GM18520 (cell line): ENCODE measurements at regions not wholly inside any gene's neighbourhood (a gene's known extent, or its start where the extent isn't known, plus 50 kb on each side); places are given as distances from the start of the nearest gene placed in this dataset.
"Not testable (repeated sequence)": the region's sequence is repeated elsewhere in the genome, so short reads cannot be mapped to it uniquely, and the experiment has no call there.

Source experiments
- ATAC-seq: cut with Tn5 transposase; IDR thresholded peaks from one replicate; pipeline ENCODE4 v1.9.1; 2021; ENCODE audit not compliant: unreplicated experiment

GRCh38 chr3:64818196-64818595 is 130.4 kb upstream of the ADAMTS9 start:
- no peak for ATAC-seq

- no peak for ATAC-seq
Measured at GRCh38 chr3:64816355-64816754, 128.6 kb upstream of the ADAMTS9 start.

- ATAC-seq = no peak
Measured at GRCh38 chr3:64815789-64816188, 128.0 kb upstream of the ADAMTS9 start.

- no peak for ATAC-seq
Measured at GRCh38 chr3:64815195-64815631, 127.4 kb upstream of the ADAMTS9 start.

- ATAC-seq = no peak
Measured at GRCh38 chr3:64814351-64814750, 126.6 kb upstream of the ADAMTS9 start.

DNA sequence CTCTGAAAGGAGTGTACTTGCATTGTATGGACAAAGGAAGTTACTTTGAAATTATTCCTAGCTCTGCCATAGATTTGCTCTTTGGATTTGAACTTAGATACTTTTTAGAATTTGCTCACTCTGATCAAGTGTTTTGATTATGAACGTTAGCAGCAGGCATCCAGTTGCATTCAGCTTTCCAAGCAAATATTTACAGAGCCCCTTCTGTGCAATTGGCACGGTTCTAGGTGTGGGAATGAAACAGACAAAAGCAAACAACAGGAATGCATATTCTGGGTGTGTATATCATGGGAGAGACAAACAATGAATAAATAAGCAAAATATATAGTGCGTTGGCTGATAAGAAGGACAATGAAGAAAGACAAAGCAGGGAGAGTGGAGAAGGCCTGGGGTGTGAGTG is 125.5 kb upstream of the ADAMTS9 start:
- no peak for ATAC-seq

DNA sequence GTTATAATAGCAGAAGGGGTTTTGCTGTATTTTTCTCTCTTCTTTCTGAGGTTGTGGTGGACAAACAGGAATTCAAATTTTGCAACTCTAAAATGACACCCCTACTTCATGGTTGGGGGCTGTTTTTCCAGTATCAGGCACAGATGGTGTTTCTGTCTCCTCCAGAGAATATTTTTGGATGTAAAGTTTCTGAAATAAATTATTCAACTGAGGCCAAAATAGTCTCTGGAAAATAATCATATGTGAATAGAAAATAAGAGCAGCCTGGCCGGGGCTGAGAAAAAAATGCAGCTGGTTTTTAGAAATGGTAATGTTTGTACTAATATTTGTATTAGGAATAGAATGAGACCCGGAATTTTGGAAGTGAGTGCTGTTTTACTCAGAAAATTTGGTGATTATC is 121.3 kb upstream of the ADAMTS9 start:
- no peak for ATAC-seq

- ATAC-seq = no peak
Measured at GRCh38 chr3:64808061-64808460, 120.3 kb upstream of the ADAMTS9 start.

GRCh38 chr3:64806668-64807605 is 119.1 kb upstream of the ADAMTS9 start:
- no peak for ATAC-seq

DNA sequence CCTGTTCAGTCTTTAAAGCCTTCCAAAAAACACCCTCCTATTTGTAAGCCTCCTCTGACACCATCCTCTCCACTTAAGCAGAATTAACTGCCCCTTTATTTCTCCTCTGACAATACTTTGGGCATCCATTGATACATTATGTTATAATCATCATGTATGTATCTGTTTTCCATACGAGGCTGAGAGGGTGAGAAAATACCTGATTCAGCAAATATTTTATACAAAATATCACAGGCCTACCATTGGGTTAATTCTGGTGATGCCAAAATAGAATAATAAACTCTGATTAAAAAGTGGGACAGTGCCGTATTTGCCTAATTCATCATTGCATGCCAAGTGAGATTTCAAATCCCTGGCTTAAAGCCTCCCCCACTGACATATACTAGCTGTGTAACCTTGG is 118.2 kb upstream of the ADAMTS9 start:
- ATAC-seq = no peak

- no peak for ATAC-seq
Measured at GRCh38 chr3:64805248-64805647, 117.4 kb upstream of the ADAMTS9 start.

- ATAC-seq = no peak
Measured at GRCh38 chr3:64803469-64803868, 115.7 kb upstream of the ADAMTS9 start.

DNA sequence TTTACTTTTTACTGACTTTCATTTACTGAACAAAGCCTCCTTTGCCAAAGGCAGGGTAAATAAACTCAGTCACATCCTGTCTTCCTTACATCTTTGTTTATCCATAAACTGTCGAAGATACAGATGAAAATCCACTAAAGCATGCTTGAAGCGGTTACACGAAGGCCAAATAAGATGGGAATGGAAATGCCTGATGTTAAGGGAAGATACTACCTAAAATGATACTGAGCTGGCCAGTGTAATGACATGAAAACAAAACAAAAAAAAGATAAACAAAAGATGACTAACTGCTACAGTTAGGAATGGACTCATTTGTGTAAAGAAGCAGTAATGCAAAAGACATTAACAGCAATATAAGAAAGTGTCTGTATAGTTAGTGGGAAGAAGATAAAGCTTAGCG is 114.7 kb upstream of the ADAMTS9 start:
- ATAC-seq = no peak

DNA sequence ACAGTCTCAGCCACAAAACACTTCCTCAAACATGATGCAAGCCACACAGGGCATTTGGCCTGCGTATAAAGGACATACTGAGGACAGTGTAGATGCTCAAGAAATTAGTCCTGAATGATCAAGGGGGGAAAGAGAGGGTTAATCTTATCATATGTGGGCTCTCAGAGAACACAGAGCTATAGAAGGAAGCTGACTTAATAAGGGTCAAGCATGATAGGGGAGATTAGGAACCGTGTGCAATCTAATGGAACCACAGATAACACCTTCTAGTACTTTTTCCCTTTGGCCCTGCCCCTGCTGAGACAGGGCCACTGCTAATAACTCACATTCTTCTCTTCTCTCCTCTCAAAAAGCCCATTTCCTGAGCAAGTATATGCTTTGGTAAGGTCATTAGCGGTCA is 114.1 kb upstream of the ADAMTS9 start:
- ATAC-seq = no peak

DNA sequence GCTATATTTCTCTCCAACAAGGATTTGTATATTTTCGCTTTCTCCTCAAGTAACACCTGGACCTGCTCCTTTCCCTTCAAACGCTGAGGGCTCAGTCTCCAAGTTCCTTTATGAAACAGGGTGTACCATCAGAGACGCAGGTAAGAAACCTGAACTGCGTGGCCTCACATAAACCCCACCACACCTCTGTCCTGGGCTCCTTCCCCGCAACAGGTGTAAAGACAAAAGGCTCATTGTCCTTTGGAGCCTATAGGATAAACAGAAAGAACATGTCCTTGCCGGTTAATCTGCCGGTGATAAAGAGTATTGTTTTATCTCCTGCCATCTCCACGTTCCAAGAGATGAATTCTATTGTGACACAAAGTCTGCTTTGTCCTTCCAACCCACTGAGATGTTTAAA is 111.8 kb upstream of the ADAMTS9 start:
- ATAC-seq = no peak

DNA sequence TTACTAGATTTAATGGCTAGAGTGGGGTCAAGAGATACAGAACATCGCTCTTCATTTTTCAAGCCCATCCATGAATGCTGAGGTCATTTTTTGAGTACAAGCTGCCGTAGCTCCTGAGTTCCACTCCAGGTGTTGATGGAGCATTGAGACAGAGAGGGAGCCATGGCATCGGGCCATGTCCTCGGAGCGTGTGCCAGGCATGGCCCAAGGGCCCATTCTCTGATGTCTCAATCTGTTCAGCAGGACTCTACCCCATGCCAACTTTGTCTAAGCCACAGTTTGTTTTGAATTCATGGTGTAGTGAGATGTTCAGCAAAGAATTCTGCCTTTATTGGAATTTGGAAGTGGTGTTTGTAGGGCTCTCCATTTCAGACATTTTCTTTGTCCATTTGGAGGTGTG is 110.5 kb upstream of the ADAMTS9 start:
- ATAC-seq = no peak

GRCh38 chr3:64796607-64797399 is 109.0 kb upstream of the ADAMTS9 start:
- no peak for ATAC-seq

- no peak for ATAC-seq
Measured at GRCh38 chr3:64792445-64792844, 104.6 kb upstream of the ADAMTS9 start.

GRCh38 chr3:64789111-64789510 is 101.3 kb upstream of the ADAMTS9 start:
- no peak for ATAC-seq

DNA sequence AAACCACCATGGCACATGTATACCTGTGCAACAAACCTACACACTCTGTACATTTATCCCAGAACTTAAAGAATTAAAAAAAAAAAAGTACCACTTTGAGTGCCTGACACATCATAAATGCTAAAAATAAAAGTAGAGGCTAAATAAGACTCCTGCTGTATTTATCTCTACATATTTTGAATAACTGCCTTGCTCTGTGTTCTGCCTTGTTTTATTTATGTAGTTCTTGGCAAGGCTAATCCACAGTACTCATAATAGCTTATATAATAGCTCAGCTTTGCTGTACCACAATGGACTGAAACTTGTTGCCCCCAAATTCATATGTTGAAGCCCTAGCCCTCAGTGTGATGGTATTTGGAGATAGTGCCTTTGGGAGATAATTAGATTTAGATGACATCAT is 95.4 kb upstream of the ADAMTS9 start:
- ATAC-seq = no peak

- not testable (repeated sequence) for ATAC-seq
Measured at GRCh38 chr3:64780923-64781322, 93.1 kb upstream of the ADAMTS9 start.

- no peak for ATAC-seq
Measured at GRCh38 chr3:64773137-64773536, 85.3 kb upstream of the ADAMTS9 start.
